ENCODE measurements at regions not wholly inside any gene's neighbourhood (a gene's known extent, or its start where the extent isn't known, plus 50 kb on each side); places are given as distances from the start of the nearest gene placed in this dataset.
"Not testable (repeated sequence)": the region's sequence is repeated elsewhere in the genome, so short reads cannot be mapped to it uniquely, and the experiment has no call there.

- H3K4me3 ChIP-seq (ENCODE audit: control insufficient read depth, low read depth, low read length), result no peak overlapping the region
- no peak for DNase-seq (ENCODE audit: low read depth)
- no peak for TF ChIP-seq CTCF (IDR thresholded peaks at IDR 0.05; ENCODE audit: control insufficient read depth, insufficient read depth, low read depth, low read length, missing control alignments)
These were observed 239.3 kb downstream of the RMST start for GRCh38 chr12:97701901-97702300.

- H3K4me3 ChIP-seq (ENCODE audit: control insufficient read depth, low read depth, low read length), result no peak overlapping the region
- DNase-seq (ENCODE audit: low read depth), result no peak
- no peak for TF ChIP-seq CTCF (IDR thresholded peaks at IDR 0.05; ENCODE audit: control insufficient read depth, insufficient read depth, low read depth, low read length, missing control alignments)
These were observed 248.8 kb downstream of the RMST start for GRCh38 chr12:97711392-97711791.

- TF ChIP-seq CTCF (IDR thresholded peaks at IDR 0.05; ENCODE audit: control insufficient read depth, insufficient read depth, low read depth, low read length, missing control alignments), result no peak
- no peak for DNase-seq (ENCODE audit: low read depth)
- no peak overlapping the region for H3K4me3 ChIP-seq (ENCODE audit: control insufficient read depth, low read depth, low read length)
These were observed 250.7 kb downstream of the RMST start for GRCh38 chr12:97713270-97713669.

GRCh38 chr12:97714107-97714563 lies 251.5 kb downstream of the RMST start:
- no peak for DNase-seq (ENCODE audit: low read depth)
- TF ChIP-seq CTCF (IDR thresholded peaks at IDR 0.05; ENCODE audit: control insufficient read depth, insufficient read depth, low read depth, low read length, missing control alignments), result no peak
- H3K4me3 ChIP-seq (ENCODE audit: control insufficient read depth, low read depth, low read length), result no peak overlapping the region

- H3K4me3 ChIP-seq (ENCODE audit: control insufficient read depth, low read depth, low read length), result no peak overlapping the region
- no peak for TF ChIP-seq CTCF (IDR thresholded peaks at IDR 0.05; ENCODE audit: control insufficient read depth, insufficient read depth, low read depth, low read length, missing control alignments)
- DNase-seq (ENCODE audit: low read depth), result no peak
These were observed 253.8 kb downstream of the RMST start for GRCh38 chr12:97716356-97716755.

GRCh38 chr12:97723801-97724200 lies 261.2 kb downstream of the RMST start:
- H3K4me3 ChIP-seq (ENCODE audit: control insufficient read depth, low read depth, low read length); DNase-seq (ENCODE audit: low read depth): not testable (repeated sequence)

- DNase-seq (ENCODE audit: low read depth), result no peak
- TF ChIP-seq CTCF (IDR thresholded peaks at IDR 0.05; ENCODE audit: control insufficient read depth, insufficient read depth, low read depth, low read length, missing control alignments), result no peak
- no peak overlapping the region for H3K4me3 ChIP-seq (ENCODE audit: control insufficient read depth, low read depth, low read length)
These were observed 282.9 kb downstream of the RMST start for GRCh38 chr12:97745406-97746101.
